HG03521 (cell line): ENCODE measurements at regions not wholly inside any gene's neighbourhood (a gene's known extent, or its start where the extent isn't known, plus 50 kb on each side); places are given as distances from the start of the nearest gene placed in this dataset.

ENCODE experiments used
- ATAC-seq: cut with Tn5 transposase; IDR thresholded peaks from one replicate; pipeline ENCODE4 v1.9.1; 2021; ENCODE audit warnings: mild to moderate bottlenecking, moderate library complexity; ENCODE audit not compliant: unreplicated experiment

DNA sequence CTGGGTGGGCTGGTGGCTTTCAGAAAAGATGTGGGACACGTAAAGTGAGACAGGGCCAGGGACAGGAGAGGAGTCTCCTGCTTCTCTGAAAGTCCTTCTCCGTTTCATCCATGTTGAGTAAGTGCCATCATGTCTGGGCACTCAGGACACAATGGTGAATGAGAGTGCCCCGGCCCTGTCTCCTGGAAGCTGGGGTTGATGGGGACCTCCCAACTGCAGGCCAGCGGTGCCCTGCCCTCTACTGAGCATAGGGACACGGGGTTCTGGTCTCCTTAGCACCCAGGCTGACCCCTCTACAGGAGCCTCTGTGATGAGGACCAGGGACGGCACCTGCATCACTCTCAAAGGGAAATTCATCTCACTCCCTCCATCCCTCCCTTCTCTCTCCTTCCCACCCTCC is 772.3 kb downstream of the BRD1 start:
- ATAC-seq, result no peak

DNA sequence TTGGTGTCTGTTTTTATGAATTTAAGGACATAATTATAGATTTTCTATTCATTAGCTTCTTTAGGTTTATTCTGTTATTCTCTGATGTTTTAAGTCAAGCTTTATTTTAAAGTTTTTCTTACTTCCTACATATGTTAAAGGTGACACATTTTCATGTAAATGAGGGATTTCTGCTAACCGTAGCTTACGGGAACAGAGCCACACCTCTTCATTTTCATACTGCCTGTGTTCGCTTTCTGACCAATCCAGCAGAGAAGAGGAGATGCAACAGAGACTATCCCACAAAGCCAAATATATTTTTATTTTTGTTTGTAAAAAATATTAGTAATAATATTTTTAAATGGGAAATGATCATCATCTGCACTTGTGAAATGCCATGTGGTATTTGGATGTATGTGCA is 774.1 kb downstream of the BRD1 start:
- ATAC-seq, result no peak

DNA sequence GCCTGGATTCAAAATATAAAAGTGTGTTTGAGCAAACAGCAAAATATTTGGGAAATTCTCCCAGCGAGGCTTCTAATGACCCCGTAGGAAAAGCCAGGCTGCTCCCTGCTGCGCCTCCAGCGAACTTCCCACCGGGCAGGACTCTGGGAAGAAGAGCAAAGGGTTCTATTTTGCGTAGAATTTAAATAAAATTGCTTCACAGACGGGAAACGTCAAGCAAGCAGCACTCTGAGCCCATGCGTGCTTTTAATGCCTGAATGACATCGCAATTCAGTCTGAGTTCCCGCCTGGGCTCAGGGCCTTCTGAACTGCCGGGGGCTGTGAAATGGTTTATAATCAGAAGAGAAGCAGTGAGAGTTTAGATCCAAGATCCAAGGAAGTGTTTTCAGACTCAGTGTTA is 775.1 kb downstream of the BRD1 start:
- no peak for ATAC-seq

DNA sequence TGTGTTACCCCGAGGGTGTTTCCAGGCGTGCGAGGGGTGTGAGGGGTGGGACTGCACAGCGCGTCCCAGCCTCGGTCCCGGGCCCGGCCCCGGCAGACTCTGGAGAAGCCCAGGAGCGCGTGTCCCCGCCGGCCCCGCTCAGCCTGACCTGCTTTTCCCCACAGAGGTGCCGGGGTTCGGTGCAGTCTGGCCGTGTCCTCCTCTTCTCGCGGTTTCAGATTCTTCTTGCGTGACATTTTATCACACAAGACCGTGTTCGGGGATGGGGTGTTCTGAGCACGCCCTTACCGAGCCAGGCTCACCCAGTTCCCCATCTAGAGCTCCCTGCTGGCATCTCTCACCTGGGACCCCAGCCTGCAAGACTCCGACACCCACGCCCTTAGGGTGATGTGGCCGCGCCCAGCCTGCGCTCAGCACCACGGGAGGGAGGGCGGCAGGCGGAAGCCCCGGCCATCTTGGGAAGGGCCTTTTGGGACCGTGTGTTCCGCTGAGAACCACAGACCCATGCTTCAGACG is 775.6 kb downstream of the BRD1 start:
- ATAC-seq, result no peak

DNA sequence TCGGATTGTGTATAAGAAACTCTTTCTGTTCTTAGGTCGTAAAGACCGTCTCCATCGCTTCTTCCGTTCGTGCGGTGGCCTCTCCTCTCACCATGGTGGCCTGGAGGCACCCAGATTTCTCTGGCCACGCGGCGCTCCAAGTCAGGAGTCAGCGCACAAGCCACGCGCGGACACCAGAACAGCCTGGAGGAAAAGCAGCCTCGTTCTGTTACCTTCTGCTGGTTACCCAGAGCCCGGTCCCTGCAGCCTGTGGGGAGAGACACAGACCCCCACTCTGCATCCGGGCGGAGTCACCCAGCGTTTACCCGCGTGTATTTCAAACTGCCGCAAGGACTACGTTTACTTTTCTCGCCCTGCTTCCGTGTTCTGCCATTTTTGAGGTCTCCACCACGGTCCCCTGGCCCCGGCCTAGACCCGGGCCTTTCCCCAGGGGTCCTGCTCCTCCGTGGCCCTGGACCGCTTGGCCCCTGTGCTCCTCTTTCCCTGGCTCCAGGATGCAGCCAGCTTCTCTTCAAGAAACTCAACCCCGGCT is 776.1 kb downstream of the BRD1 start:
- ATAC-seq, result no peak

DNA sequence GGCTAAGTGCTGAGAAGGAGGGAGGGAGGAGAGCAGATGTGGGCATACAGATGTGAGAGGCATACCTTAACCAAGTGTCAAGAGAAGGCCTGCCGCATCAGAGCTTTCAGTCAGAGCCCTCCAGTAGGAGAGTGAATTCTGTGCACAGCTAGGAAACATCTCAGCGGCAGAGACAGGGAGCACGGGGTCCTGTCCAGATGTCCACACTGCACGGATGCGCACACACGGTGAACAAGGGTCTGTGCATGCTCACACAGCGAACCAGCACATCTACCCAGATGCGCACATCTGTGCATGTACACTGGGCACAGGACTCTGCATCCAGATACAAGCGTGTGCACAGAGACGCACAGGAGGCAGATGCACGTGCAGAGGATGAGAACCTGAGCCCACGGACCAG is 778.0 kb downstream of the BRD1 start:
- ATAC-seq, result no peak

DNA sequence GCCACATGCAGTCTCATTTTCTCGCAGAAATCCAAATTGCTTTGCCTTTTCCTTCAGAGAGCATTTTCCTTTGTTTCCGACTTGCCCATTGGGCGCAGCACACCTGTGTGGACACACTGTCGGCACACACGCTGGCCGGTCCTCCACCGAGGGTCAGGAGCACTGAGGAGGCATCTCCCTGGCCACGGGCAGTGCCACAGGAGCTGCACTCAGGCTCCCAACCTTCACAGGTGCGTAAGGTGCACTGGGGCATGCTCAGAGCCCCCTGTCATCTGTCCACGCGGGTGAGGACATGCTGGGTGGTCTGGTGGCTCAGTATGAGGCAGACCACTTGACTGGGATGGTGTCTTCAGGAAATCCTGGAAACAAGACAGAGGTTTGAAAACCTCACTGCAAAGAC is 779.1 kb downstream of the BRD1 start:
- no peak for ATAC-seq

DNA sequence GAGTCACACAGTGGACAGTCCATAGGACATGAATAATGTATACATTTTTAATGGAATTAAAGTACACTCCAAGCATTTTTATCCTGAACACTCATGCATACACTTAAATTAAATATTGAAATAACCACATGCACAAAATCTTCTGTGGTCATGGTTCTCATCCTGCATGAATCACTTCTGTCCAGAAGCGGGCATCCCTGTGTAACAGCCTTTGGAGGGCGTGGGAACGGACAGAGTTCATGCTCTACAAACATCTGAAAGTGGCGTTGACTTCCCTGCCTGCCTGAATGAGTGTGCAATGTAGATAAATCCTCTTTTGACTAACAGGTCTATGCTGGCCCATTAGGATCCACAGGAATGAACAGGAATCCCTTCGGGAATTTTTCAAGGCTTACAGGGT is 780.2 kb downstream of the BRD1 start:
- no peak for ATAC-seq

DNA sequence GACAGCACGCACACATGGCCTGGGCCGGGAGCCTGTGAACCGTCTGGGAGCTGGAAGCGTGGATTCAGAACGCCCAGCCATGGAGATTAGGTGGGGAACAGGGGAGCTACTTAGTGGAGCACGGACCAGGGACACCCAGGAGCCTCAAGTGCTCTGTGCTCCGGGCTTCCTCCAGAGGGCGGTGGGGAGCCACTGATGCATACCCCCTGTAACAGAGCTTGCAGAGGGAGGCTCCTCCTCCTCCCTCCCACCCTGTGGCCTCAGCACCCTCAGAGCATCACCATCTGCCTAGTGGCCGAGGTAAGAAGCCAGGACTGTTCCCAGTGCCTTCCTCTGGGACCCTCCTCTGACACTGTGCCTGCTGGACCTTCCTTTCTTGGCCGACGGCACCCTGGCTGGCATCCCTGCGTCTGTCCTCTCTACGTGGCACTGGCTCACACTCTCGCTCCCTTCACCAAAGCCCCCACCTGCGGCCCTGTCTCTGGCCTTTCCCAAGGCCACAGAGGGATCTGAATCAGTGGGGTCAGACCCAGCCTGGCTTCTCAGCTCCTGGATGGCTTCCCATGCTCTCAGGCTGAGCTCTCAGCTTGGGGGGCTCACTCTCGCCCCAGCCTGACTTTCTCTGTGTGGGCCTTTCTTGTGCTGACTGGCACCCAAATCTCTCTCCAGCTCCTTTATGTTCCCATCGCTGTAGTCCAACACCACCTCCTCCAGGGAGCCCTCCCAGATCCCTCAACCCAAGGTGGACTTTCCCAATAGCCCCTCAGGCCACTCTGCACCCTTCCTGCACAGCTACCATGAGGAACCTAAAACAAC is 780.9 kb downstream of the BRD1 start:
- ATAC-seq, result no peak

DNA sequence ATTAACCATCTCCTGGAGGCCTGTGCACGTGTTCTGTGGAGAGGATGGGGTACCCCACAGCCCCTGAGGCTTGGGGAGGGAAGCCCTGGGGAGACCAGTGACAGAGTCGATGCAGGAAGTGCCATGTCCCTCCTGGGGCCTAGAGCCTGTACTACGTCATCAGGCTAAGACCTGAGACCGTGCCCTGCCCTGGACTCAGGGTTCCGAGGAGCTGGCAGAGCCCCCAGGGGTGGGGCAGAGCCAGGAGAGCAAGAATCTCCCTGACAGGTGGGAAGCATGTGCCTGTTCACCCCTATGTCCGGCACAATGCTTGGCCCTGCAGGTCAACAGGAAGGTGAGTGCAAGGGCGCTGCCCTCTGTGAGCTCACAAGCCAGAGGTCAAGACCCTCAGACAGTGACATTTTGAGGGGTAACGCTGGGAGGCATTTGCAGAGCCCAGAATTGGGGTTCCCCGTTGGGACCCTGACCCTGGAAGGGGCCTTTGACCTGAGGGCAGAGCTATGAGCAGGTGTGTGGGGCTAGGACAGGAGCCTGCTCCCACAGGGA is 781.6 kb downstream of the BRD1 start:
- ATAC-seq, result no peak

DNA sequence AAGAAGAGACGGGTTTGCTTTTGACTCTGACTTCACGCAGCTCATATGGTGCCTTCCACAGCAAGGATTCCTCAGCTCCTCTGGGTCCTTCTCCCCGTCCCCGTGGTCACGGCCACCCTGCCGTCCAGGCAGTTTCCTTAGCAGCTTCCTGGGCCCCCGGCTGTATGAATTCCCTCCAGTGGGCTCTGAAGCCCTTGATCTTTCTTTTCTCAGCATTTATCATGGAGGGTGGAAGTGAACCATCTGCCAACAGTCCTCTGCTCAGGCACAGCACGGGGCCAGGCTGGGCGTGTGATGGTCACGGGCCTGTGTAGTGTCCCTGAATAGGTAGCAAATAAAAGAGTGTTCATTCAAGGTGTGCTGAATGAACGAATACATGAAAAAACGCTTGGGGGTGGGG is 782.4 kb downstream of the BRD1 start:
- ATAC-seq, result no peak

DNA sequence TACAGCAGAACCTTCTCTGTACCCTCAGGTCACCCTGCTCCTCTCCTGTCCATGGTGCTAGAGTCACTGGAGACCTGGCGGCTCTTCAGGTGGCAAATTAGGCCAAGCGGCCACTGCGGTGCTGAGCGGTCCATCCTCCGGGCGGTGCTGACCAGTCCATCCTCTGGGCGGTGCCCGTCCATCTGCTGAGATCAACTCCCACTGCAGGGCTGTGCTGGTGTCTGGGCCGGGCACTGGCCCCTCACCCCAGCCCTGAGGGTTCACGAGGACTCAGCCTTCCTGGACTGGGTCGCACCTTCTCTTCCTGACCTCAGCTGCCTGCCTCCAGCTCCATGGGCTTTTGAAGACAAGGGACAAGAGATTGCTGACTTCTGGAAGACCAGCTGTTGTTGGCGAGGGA is 782.9 kb downstream of the BRD1 start:
- no peak for ATAC-seq

DNA sequence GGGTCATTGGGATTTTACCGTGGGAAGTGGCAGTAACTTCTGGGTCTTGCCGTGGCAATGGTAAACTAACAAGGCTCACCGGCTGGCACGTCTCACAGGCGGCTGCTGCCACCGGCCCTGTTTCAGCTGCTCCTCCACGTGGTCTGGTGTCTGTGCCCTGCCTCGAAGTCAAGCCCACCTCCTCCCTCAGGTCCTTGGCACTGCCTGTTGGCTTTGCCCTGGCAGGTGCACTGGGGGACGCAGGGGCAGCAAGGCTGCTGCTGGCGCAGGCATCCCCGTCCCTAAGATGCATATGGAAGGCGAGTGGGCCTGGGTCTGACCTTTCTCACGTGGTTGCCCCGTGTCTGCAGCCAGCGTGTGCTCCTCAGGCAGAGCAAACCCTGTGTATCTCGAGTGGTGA is 783.6 kb downstream of the BRD1 start:
- no peak for ATAC-seq

DNA sequence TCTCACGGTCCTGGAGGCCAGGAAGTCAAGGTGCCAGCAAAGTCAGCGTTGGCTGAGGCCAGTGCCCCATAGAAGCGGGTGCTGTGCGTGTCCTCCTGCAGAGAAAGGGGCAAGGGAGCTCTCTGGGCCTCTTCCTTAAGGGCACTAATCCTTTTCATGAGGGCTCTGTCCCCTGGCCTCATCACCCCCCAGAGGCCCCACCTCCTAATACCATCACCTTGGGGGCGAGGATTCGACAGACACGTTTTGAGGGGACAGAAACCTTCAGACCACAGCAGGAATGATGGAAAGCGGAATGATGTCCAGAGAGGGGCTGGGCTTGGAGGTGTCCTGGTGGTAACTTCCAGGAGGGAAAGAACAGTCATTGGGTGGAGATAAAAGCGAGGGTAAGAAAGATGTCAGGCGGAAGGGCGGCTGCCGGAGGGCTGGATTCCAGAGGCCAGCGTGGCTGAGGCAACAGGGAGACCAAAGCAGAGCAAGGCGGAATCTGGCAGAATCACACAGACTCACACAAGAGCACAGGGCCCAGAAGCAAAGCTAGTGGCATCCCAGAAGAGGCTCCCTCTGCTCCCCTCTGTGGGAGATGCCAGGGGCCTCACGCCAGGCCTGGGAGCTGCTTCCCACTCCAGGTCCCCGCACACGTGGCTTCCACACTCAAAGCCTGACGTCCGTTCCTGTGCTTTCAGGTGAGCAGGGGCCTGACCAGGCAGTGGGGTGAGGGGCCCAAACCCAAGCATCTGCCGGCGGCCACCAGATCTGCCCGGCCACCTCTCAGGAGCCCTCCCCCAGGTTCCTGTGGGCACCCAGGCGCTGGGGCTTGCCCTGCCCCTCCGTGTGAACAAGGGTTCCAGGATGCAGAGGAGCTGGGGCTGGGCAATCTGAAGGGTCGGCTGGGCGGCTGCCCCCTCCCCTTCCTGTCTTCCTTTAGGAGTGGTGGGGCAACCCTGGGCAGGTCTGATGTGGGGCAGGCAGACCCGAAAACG is 784.5 kb downstream of the BRD1 start:
- ATAC-seq, result no peak

DNA sequence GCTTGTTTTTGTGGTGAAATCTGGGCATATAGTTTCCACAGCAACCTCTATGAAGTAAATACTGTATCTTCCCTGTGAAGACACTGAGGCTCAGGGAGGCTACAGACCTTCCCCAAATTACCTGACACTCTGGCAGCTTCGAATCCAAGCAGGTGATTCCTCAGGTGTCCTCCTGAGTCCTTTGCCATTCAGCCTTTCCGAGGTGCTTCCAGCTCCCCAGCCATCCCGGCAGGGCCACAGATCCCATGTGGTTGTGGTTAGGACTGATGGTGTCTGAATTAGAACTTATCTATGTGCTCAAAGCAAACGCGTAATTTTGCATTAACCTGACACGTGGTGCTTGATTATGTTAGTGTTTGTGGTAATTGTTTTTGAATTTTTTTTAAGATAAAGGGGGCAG is 785.6 kb downstream of the BRD1 start:
- no peak for ATAC-seq

DNA sequence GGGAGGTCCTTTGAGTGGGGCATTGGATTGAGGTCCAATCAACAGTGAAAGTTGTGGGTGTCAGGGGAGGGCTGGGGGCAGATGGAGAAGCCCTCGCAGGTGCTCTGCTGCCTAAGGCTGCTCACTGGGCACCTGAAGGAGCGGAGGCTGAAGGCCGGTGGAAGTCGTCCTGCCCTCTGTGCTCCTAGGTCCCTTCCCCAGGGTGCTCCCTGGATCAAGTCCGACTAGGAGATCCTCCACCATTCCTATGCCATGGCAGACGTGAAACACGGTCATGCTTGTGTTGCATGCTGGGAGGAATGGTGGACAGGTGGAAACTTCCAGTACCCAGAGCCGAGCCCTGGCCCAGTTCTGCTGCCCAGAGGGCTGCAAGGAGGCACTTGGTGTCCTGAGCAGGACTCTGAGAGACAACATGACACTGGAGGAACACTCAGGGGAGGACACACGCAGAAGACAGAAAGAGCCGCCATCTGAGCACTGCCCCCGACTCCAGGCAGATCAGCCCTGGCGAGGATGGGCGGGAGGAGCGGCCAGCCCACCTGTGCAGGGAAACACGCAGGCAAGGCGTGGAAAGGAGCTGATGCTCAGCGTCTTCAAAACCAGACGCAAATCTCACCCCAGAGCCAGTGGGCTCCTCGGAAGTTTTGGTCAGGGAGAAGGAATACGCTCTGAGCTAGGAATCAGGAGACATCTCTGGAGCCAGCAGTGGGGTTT is 786.8 kb downstream of the BRD1 start:
- no peak for ATAC-seq

DNA sequence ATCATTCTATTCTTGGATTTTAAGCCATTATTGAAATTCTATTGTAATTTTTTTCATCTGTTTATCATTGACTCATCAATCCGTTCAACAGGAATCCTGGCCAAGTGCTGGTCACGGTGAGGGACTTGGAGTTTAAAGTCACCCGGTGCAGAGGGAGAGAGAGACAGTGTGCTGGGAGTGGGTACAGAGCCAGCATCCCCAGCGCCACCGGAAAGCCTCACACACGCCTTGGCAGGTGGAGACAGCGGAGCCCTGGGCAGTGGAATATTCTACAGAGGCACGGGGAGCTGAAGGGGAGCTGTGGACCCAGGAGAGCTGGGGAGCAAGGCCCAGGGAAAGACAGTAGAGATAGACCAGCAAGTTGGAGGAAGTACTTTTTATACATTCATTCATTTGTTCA is 787.6 kb downstream of the BRD1 start:
- no peak for ATAC-seq

DNA sequence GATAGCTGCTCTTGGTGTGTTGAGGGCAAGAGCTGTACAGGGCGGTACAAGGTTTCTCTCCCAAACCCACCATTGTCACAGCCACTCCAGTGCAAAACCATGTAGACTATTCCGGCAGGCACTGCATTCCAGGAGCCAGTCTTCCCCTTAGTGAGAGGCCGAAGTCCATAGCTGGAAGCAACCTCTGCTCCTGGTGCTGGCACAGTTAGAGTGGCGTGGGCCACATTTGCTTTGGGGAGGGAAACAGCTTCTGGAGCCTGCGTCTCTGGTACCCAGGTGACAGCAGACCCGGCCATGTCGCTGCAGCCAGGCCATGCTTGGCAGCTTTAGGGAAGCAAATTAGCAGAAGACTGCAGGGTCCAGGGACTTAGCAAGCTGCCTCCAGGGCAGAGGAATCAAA is 788.0 kb downstream of the BRD1 start:
- no peak for ATAC-seq

DNA sequence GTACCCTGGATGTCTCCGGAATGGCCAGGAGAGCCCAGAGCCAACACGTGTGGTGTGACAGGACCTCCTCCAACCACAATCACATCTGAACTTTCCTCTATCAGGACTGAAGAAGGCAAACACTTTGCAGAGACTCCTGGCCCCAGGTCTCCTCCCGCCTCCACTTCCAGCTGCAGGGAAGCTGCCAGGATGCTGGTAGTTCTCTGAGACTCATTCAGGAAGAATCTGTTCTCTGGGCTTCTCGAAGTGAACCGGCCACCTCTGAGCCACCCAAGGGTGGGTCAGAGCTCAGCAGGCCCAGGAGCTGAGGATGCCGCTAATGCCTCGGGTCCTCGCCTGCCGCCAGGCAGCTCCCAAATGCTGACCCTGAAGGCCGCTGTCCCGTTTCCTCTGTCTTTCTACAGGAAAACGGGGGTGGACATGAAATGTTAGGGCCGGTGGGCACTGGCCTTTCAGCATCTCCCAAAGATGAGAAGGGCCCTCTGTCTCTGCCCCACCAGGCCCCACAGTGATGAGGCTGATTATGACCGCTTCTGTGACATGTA is 789.9 kb downstream of the BRD1 start:
- no peak for ATAC-seq

DNA sequence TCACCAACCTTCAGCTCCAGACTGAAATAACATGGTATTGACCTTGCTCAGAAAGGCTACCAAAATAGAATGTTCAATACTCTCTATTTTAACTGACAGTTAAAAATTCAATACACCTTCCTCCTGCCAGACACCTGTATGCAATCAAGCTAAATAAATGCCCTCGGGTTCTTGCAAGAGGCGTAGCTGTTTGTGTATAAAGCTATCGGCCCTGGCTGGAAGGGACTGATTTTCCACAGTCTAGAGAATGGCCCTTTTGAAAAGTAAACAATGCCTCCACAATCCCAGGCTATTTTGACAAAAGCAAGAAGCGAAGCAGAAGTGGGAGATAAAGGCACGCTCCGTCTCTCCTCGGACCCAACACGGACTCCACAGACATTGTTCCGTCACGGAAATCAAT is 791.2 kb downstream of the BRD1 start:
- ATAC-seq, result no peak
